ENCODE measurements at regions not wholly inside any gene's neighbourhood (a gene's known extent, or its start where the extent isn't known, plus 50 kb on each side); places are given as distances from the start of the nearest gene placed in this dataset.

DNA sequence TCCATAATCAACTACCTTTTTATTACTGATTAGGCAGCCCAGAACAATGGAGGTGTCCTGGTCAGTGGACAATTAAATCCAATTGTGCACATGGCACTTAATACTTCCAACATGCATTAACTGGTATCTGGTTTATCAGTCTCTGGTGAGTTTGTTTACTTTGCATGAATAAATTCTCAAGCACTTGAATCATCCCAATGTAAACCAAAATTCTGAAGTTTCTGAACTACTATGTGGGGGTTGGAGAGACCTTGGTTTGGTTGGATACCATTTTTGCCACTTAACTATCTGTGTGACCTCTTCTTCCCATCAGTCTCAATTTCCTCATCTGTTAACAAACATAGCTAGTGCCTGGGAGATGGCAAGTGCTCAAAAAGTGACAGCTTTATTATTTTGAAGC is 70.5 kb upstream of the MAP4 start:
- Mint-ChIP-seq H3K27me3 (peaks cover 0 to 14% (median 0%) of the 10 kb centered on the region in 5 donors), H3K27ac (peak overlapping the region in 6 of 9 donors; percentile 25 to 98 (median 81)), H3K9me3 (peaks cover 0 to 2% (median 0%) of the 10 kb centered on the region in 11 donors), H3K4me3 (peak overlapping the region in 7 of 10 donors; percentile 87 to 99 (median 96)), H3K4me1 (peaks cover 14 to 38% (median 29%) of the 10 kb centered on the region in 7 donors), H3K36me3 (peaks cover 0 to 7% (median 3%) of the 10 kb centered on the region in 5 donors)
- H3K9me3 ChIP-seq (ENCODE audit: control insufficient read depth in 2 of 3, low read length in 3 of 3) = no peaks in the 10 kb centered on the region
- ChIA-PET CTCF (no interaction called here), POLR2A (no interaction called here)
- intact Hi-C loops (cut with micrococcal nuclease) = loop anchor here (1.0 to 10.0 kb wide), 7 partner anchors 65 to 1386 kb away; partner anchors contain the start of genes CCDC12 (in 1 of the 2), DAG1 (in 1 of the 2), NBEAL2 (in 1 of the 2) and QRICH1 (in 1 of the 2)
- ATAC-seq (no peak), DNase-seq (no peak)
- H3K4me1 ChIP-seq (ENCODE audit: control insufficient read depth in 2 of 2, insufficient read depth in 2 of 2, low read length in 2 of 2) = peaks cover 7 to 11% of the 10 kb centered on the region in 2 donors
- peak overlapping the region; percentile 95 for H3K27ac ChIP-seq (ENCODE audit: low read depth, low read length)
- H3K27me3 ChIP-seq (ENCODE audit: control insufficient read depth in 2 of 2, insufficient read depth in 2 of 2, low read length in 2 of 2) = no peaks in the 10 kb centered on the region
- no peak overlapping the region for H3K4me3 ChIP-seq (ENCODE audit: low read length)
- H3K36me3 ChIP-seq (ENCODE audit: control insufficient read depth in 2 of 3, insufficient read depth in 3 of 3, low read length in 3 of 3) = peaks cover 0 to 2% (median 0%) of the 10 kb centered on the region in 3 experiments

DNA sequence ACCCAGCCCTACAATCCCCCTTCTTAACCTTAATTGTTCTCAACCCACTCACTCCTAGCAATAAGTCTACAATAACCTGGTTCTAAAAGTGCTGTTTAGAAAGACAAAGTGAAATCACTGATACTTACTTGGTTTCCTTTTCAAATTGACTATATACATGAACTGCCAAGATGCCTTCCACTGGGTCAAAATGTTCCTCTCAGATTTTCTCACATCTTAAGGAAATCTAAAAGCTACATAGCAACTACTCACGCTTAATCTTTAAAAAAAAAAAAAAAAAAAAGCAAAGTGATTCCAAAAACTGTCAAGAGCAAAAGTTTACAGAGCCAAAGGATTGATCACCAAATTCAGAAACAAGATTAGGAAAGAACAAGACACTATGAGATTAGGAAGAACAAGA is 68.7 kb upstream of the MAP4 start:
- H3K27ac Mint-ChIP-seq = no peak overlapping the region
- H3K4me1 Mint-ChIP-seq = peaks cover 14 to 42% (median 29%) of the 10 kb centered on the region in 7 donors
- intact Hi-C loops (cut with micrococcal nuclease) = loop anchor here (5.0 to 10.0 kb wide), 6 partner anchors 157 to 1387 kb away; partner anchors contain the start of genes CCDC12 (in 1 of the 2), DAG1 (in 1 of the 2), NBEAL2 (in 1 of the 2) and QRICH1 (in 1 of the 2)
- H3K9me3 Mint-ChIP-seq = peaks cover 0 to 2% (median 0%) of the 10 kb centered on the region in 11 donors
- no peak overlapping the region for H3K4me3 Mint-ChIP-seq
- H3K36me3 ChIP-seq (ENCODE audit: control insufficient read depth in 2 of 3, insufficient read depth in 3 of 3, low read length in 3 of 3) = peaks cover 0 to 2% (median 0%) of the 10 kb centered on the region in 3 experiments
- no peaks in the 10 kb centered on the region for H3K27me3 ChIP-seq (ENCODE audit: control insufficient read depth in 2 of 2, insufficient read depth in 2 of 2, low read length in 2 of 2)
- ATAC-seq (no peak), DNase-seq (no peak)
- peaks cover 7 to 11% of the 10 kb centered on the region in 2 donors for H3K4me1 ChIP-seq (ENCODE audit: control insufficient read depth in 2 of 2, insufficient read depth in 2 of 2, low read length in 2 of 2)
- ChIA-PET CTCF (interaction anchor here (0.5 to 0.7 kb wide), 3 partner anchors 120 to 893 kb away, joined by 3 to 5 read pairs (median 3); no protein-coding TSS in a partner anchor), POLR2A (no interaction called here)
- H3K27ac ChIP-seq (ENCODE audit: low read depth, low read length) = no peak overlapping the region
- no peaks in the 10 kb centered on the region for H3K9me3 ChIP-seq (ENCODE audit: control insufficient read depth in 2 of 3, low read length in 3 of 3)
- H3K36me3 Mint-ChIP-seq = peaks cover 0 to 8% (median 3%) of the 10 kb centered on the region in 5 donors
- H3K27me3 Mint-ChIP-seq = peaks cover 0 to 4% (median 0%) of the 10 kb centered on the region in 5 donors
- H3K4me3 ChIP-seq (ENCODE audit: low read length) = no peak overlapping the region

DNA sequence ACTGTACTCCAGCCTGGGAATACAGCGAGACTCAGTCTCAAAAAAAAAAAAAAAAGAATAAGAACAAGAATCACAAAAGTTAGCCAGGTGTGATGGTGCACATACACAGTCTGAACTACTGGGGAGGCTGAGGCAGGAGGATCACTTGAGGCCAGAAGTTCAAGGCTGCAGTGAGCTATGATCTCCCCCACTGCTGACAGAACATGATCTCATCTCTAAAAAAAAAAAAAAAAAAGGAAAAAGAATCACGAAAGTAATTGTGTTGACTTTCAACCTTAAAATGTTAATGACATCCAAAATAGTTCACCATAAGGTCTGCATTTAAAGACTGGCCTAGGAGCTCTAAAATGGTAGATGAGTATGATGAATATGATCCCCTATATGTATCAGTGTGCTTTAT is 68.0 kb upstream of the MAP4 start:
- CTCF ChIA-PET = interaction anchor here (0.7 kb wide), 2 partner anchors 837 to 1760 kb away, joined by 3 read pairs; no protein-coding TSS in a partner anchor

DNA sequence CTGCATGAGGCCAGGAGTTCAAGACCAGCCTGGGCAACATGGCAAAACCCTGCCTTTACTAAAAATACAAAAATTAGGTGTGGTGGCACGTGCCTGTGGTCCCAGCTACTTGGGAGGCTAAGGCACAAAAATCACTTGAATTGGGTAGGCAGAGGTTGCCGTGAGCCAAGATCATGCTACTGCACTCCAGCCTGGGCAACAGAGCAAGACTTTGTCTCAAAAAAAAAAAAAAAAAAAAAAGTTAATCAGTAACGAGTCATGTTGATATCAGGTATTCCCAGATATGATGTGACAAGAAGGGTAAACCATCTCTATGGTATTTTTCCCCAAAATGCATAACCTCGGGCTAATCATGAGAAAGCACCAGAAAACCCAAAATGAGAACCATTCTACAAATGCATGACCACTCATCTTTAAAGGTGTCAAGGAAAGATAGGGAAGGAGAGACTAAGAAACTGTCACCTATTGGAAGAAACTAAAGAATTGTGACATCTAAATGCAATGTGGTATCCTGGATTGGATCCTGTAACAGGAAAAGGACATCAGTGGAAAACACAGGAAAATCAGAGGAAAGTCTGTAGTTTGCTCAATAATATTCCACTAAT is 66.5 kb upstream of the MAP4 start:
- peaks cover 12 to 37% (median 21%) of the 10 kb centered on the region in 7 donors for H3K4me1 Mint-ChIP-seq
- POLR2A ChIA-PET = no interaction called here
- H3K4me1 ChIP-seq (ENCODE audit: control insufficient read depth in 2 of 2, insufficient read depth in 2 of 2, low read length in 2 of 2) = peaks cover 7 to 10% of the 10 kb centered on the region in 2 donors
- CTCF ChIA-PET = no interaction called here
- no peak for DNase-seq
- no peaks in the 10 kb centered on the region for H3K27me3 ChIP-seq (ENCODE audit: control insufficient read depth in 2 of 2, insufficient read depth in 2 of 2, low read length in 2 of 2)
- ATAC-seq = no peak
- intact Hi-C loops (cut with micrococcal nuclease) = loop anchor here in 1 of 2 donors (10.0 kb wide), 1 partner anchor 258 kb away; no protein-coding TSS in a partner anchor
- no peak overlapping the region for H3K27ac ChIP-seq (ENCODE audit: low read depth, low read length)
- no peaks in the 10 kb centered on the region for H3K27me3 Mint-ChIP-seq
- no peak overlapping the region for H3K27ac Mint-ChIP-seq
- peaks cover 0 to 3% (median 0%) of the 10 kb centered on the region in 11 donors for H3K9me3 Mint-ChIP-seq
- H3K36me3 Mint-ChIP-seq = peaks cover 3 to 12% (median 6%) of the 10 kb centered on the region in 5 donors
- no peaks in the 10 kb centered on the region for H3K36me3 ChIP-seq (ENCODE audit: control insufficient read depth in 2 of 3, insufficient read depth in 3 of 3, low read length in 3 of 3)
- no peak overlapping the region for H3K4me3 Mint-ChIP-seq
- H3K9me3 ChIP-seq (ENCODE audit: control insufficient read depth in 2 of 3, low read length in 3 of 3) = no peaks in the 10 kb centered on the region
- no peak overlapping the region for H3K4me3 ChIP-seq (ENCODE audit: low read length)

More for the DNA sequence above, 68.0 kb upstream of the MAP4 start:
- H3K9me3 ChIP-seq (ENCODE audit: control insufficient read depth in 2 of 3, low read length in 3 of 3) = no peaks in the 10 kb centered on the region
- H3K27me3 ChIP-seq (ENCODE audit: control insufficient read depth in 2 of 2, insufficient read depth in 2 of 2, low read length in 2 of 2) = no peaks in the 10 kb centered on the region
- POLR2A ChIA-PET = interaction anchor here (0.6 kb wide), 1 partner anchor 722 kb away, joined by 3 read pairs; no protein-coding TSS in a partner anchor
- peaks cover 7 to 11% of the 10 kb centered on the region in 2 donors for H3K4me1 ChIP-seq (ENCODE audit: control insufficient read depth in 2 of 2, insufficient read depth in 2 of 2, low read length in 2 of 2)
- peaks cover 0 to 2% (median 0%) of the 10 kb centered on the region in 3 experiments for H3K36me3 ChIP-seq (ENCODE audit: control insufficient read depth in 2 of 3, insufficient read depth in 3 of 3, low read length in 3 of 3)
- no peak overlapping the region for H3K4me3 Mint-ChIP-seq
- DNase-seq (no peak), ATAC-seq (no peak)
- H3K36me3 Mint-ChIP-seq = peaks cover 0 to 9% (median 3%) of the 10 kb centered on the region in 5 donors
- no peak overlapping the region for H3K27ac ChIP-seq (ENCODE audit: low read depth, low read length)
- no peak overlapping the region for H3K4me3 ChIP-seq (ENCODE audit: low read length)
- peaks cover 0 to 2% (median 0%) of the 10 kb centered on the region in 11 donors for H3K9me3 Mint-ChIP-seq
- H3K4me1 Mint-ChIP-seq = peaks cover 14 to 39% (median 27%) of the 10 kb centered on the region in 7 donors
- peaks cover 0 to 2% (median 0%) of the 10 kb centered on the region in 5 donors for H3K27me3 Mint-ChIP-seq
- H3K27ac Mint-ChIP-seq = no peak overlapping the region
- intact Hi-C loops (cut with micrococcal nuclease) = loop anchor here in 1 of 2 donors (10.0 kb wide), 1 partner anchor 259 kb away; no protein-coding TSS in a partner anchor

DNA sequence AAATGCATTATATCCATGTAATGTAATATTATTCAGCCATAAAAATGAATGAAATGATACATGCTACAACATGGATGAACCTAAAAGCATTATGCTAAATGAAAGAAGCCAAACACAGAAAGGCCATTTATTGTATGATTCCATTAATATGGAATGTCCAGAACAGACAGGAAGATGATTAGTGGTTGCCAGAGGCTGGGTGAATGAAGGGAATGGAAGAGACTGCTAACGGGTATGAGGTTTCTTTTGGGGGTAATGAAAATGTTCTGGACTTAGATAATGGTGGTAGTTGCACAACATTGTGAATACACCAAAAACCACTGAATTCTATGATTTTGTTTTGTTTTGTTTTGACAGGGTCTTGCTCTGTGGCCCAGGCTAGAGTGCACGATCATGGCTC is 61.6 kb upstream of the MAP4 start:
- intact Hi-C loops (cut with micrococcal nuclease) = no loop called here
- no peaks in the 10 kb centered on the region for H3K4me1 ChIP-seq (ENCODE audit: control insufficient read depth in 2 of 2, insufficient read depth in 2 of 2, low read length in 2 of 2)
- H3K9me3 ChIP-seq (ENCODE audit: control insufficient read depth in 2 of 3, low read length in 3 of 3) = no peaks in the 10 kb centered on the region
- no peak overlapping the region for H3K4me3 ChIP-seq (ENCODE audit: low read length)
- ATAC-seq = no peak
- H3K27me3 Mint-ChIP-seq = no peaks in the 10 kb centered on the region
- no peak overlapping the region for H3K27ac ChIP-seq (ENCODE audit: low read depth, low read length)
- H3K27ac Mint-ChIP-seq = no peak overlapping the region
- H3K4me3 Mint-ChIP-seq = no peak overlapping the region
- CTCF ChIA-PET = no interaction called here
- peaks cover 0 to 14% (median 6%) of the 10 kb centered on the region in 7 donors for H3K4me1 Mint-ChIP-seq
- POLR2A ChIA-PET = no interaction called here
- DNase-seq = no peak
- no peaks in the 10 kb centered on the region for H3K36me3 ChIP-seq (ENCODE audit: control insufficient read depth in 2 of 3, insufficient read depth in 3 of 3, low read length in 3 of 3)
- H3K27me3 ChIP-seq (ENCODE audit: control insufficient read depth in 2 of 2, insufficient read depth in 2 of 2, low read length in 2 of 2) = no peaks in the 10 kb centered on the region
- H3K9me3 Mint-ChIP-seq = peaks cover 0 to 4% (median 0%) of the 10 kb centered on the region in 11 donors
- peaks cover 4 to 18% (median 5%) of the 10 kb centered on the region in 5 donors for H3K36me3 Mint-ChIP-seq

DNA sequence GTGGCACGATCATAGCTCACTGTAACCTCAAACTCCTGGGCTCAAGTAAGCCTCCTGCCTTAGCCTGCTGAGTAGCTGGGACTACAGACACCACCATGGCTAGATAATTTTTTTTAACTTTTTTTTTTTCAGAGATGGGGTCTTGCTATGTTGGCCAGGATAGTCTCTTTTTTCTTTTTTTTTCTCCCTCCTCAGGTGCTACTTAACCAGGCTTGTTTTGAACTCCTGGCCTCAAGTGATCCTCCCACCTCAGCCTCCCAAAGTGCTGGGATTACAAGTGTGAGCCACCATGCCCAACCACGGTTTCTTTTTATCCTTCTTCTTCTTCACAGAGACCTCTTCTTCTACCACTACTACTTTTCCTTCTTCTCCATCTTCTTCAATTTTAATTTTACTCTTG is 53.8 kb upstream of the MAP4 start:
- no peak overlapping the region for H3K27ac ChIP-seq (ENCODE audit: low read depth, low read length)
- CTCF ChIA-PET = interaction anchor here (0.6 to 0.7 kb wide), 2 partner anchors 18 to 381 kb away, joined by 3 read pairs; no protein-coding TSS in a partner anchor
- H3K4me1 Mint-ChIP-seq = peaks cover 0 to 16% (median 10%) of the 10 kb centered on the region in 7 donors
- POLR2A ChIA-PET = interaction anchor here (0.7 kb wide), 1 partner anchor 188 kb away, joined by 5 read pairs; no protein-coding TSS in a partner anchor
- H3K36me3 Mint-ChIP-seq = peaks cover 0 to 17% (median 4%) of the 10 kb centered on the region in 5 donors
- no peak for ATAC-seq
- H3K4me1 ChIP-seq (ENCODE audit: control insufficient read depth in 2 of 2, insufficient read depth in 2 of 2, low read length in 2 of 2) = no peaks in the 10 kb centered on the region
- no peaks in the 10 kb centered on the region for H3K9me3 Mint-ChIP-seq
- H3K36me3 ChIP-seq (ENCODE audit: control insufficient read depth in 2 of 3, insufficient read depth in 3 of 3, low read length in 3 of 3) = peaks cover 0 to 3% (median 0%) of the 10 kb centered on the region in 3 experiments
- no peaks in the 10 kb centered on the region for H3K9me3 ChIP-seq (ENCODE audit: control insufficient read depth in 2 of 3, low read length in 3 of 3)
- peak overlapping the region in 2 of 9 donors; percentile 78 to 82 for H3K27ac Mint-ChIP-seq
- DNase-seq = no peak
- H3K4me3 ChIP-seq (ENCODE audit: low read length) = no peak overlapping the region
- H3K27me3 ChIP-seq (ENCODE audit: control insufficient read depth in 2 of 2, insufficient read depth in 2 of 2, low read length in 2 of 2) = no peaks in the 10 kb centered on the region
- intact Hi-C loops (cut with micrococcal nuclease) = no loop called here
- no peaks in the 10 kb centered on the region for H3K27me3 Mint-ChIP-seq
- no peak overlapping the region for H3K4me3 Mint-ChIP-seq

All from naive thymus-derived CD4-positive, alpha-beta T cell (primary cell).